HEK293 (cell line): ENCODE measurements at regions not wholly inside any gene's neighbourhood (a gene's known extent, or its start where the extent isn't known, plus 50 kb on each side); places are given as distances from the start of the nearest gene placed in this dataset.

Experiments used
- CTCF ChIA-PET: fragments of 350-600 bp; formaldehyde crosslinking; extraction: SDS; loops from one replicate; lab custom pipeline; 2021; ENCODE audit warnings: antibody characterized with exemption; lab: Yijun Ruan, JAX
- POLR2A ChIA-PET: fragments of 300-600 bp; formaldehyde crosslinking; extraction: SDS; loops from one replicate; lab custom pipeline; 2020; ENCODE audit warnings: antibody characterized with exemption, inconsistent platforms; lab: Yijun Ruan, JAX
- H3K27ac ChIP-seq: fragments of 200-500 bp; sonication (Bioruptor generic); 2 replicates; pipeline ENCODE4 v1.5.1; 2014; ENCODE audit warnings: low read depth, low read length, control low read depth, inconsistent platforms; ENCODE audit errors: extremely low read depth
- H3K36me3 ChIP-seq, 2 experiments: fragments of 200-500 bp in 1 of 2; sonication (Bioruptor generic) in 1 of 2; 1 replicate in 1 of 2; 2 replicates in 1 of 2; pipeline ENCODE4 v1.5.1; 2014 to 2017; ENCODE audit warnings: inconsistent platforms in 2 of 2, low read length in 2 of 2; ENCODE audit not compliant: control insufficient read depth in 2 of 2, insufficient read depth in 1 of 2
- H3K4me1 ChIP-seq: fragments of 200-500 bp; sonication (Bioruptor generic); 2 replicates; pipeline ENCODE4 v1.5.1; 2014; ENCODE audit warnings: mild to moderate bottlenecking, low read length, inconsistent platforms; ENCODE audit not compliant: control insufficient read depth, insufficient read depth
- H3K4me3 ChIP-seq: 2 replicates; pipeline ENCODE4 v1.5.1; 2011; ENCODE audit warnings: low read depth, mild to moderate bottlenecking, control low read depth, low read length, moderate library complexity
- H3K9me3 ChIP-seq: fragments of 200-500 bp; sonication (Bioruptor generic); 2 replicates; pipeline ENCODE4 v1.5.1; 2014; ENCODE audit warnings: low read depth, low read length, inconsistent platforms; ENCODE audit not compliant: control insufficient read depth, insufficient read depth
- IKZF3 ChIP-seq: fragments of 450-650 bp; IDR thresholded peaks from 2 replicates; pipeline ENCODE4 v1.5.0; 2018; ENCODE audit warnings: missing biosample characterization, mild to moderate bottlenecking, missing genetic modification characterization, moderate library complexity
- MZF1 ChIP-seq: fragments of 450-650 bp; formaldehyde crosslinking; IDR thresholded peaks from 2 replicates; pipeline ENCODE4 v1.5.1; 2017; ENCODE audit warnings: missing biosample characterization, missing genetic modification characterization, borderline replicate concordance
- SALL2 ChIP-seq: fragments of 450-650 bp; formaldehyde crosslinking; IDR thresholded peaks from 2 replicates; pipeline ENCODE4 v1.5.0; 2017; ENCODE audit warnings: missing biosample characterization, mild to moderate bottlenecking, missing genetic modification characterization, borderline replicate concordance
- SP3 ChIP-seq: fragments of 450-650 bp; formaldehyde crosslinking; IDR thresholded peaks from 2 replicates; pipeline ENCODE4 v1.5.1; 2016; ENCODE audit warnings: missing biosample characterization, missing genetic modification characterization
- SP7 ChIP-seq: fragments of 450-650 bp; formaldehyde crosslinking; IDR thresholded peaks from 2 replicates; pipeline ENCODE4 v1.5.1; 2016; ENCODE audit warnings: missing biosample characterization, missing genetic modification characterization
- ZBTB8A ChIP-seq: fragments of 450-650 bp; formaldehyde crosslinking; IDR thresholded peaks from 2 replicates; pipeline ENCODE4 v1.5.1; 2016; ENCODE audit warnings: missing biosample characterization, missing genetic modification characterization
- ZIC2 ChIP-seq: fragments of 450-650 bp; formaldehyde crosslinking; IDR thresholded peaks from 2 replicates; pipeline ENCODE4 v1.5.1; 2016; ENCODE audit warnings: missing biosample characterization, missing genetic modification characterization
- ZNF146 ChIP-seq: fragments of 450-650 bp; formaldehyde crosslinking; IDR thresholded peaks from 2 replicates; pipeline ENCODE4 v1.5.1; 2016; ENCODE audit warnings: missing biosample characterization, missing genetic modification characterization
- ZNF169 ChIP-seq: fragments of 450-650 bp; formaldehyde crosslinking; IDR thresholded peaks from 2 replicates; pipeline ENCODE4 v1.5.1; 2016; ENCODE audit warnings: missing biosample characterization, missing genetic modification characterization
- ZNF174 ChIP-seq: fragments of 450-650 bp; formaldehyde crosslinking; IDR thresholded peaks from 2 replicates; pipeline ENCODE4 v1.5.0; 2017; ENCODE audit warnings: missing biosample characterization, mild to moderate bottlenecking, missing genetic modification characterization
- ZNF223 ChIP-seq: fragments of 450-650 bp; formaldehyde crosslinking; IDR thresholded peaks from 2 replicates; pipeline ENCODE4 v1.5.1; 2016; ENCODE audit warnings: missing biosample characterization, missing genetic modification characterization
- ZNF416 ChIP-seq: fragments of 450-650 bp; formaldehyde crosslinking; IDR thresholded peaks from 2 replicates; pipeline ENCODE4 v1.5.1; 2016; ENCODE audit warnings: missing biosample characterization, missing genetic modification characterization
- ZNF558 ChIP-seq: fragments of 450-650 bp; formaldehyde crosslinking; IDR thresholded peaks from 2 replicates; pipeline ENCODE4 v1.5.1; 2016; ENCODE audit warnings: missing biosample characterization, missing genetic modification characterization
- ZNF571 ChIP-seq: fragments of 450-650 bp; formaldehyde crosslinking; IDR thresholded peaks from 2 replicates; pipeline ENCODE4 v1.5.0; 2017; ENCODE audit warnings: missing biosample characterization, missing genetic modification characterization
- ZNF610 ChIP-seq: fragments of 450-650 bp; formaldehyde crosslinking; IDR thresholded peaks from 2 replicates; pipeline ENCODE4 v1.5.1; 2016; ENCODE audit warnings: missing biosample characterization, missing genetic modification characterization, borderline replicate concordance
- ZNF626 ChIP-seq: fragments of 450-650 bp; sonication (Bioruptor Pico); formaldehyde crosslinking; IDR thresholded peaks from 2 replicates; pipeline ENCODE4 v1.5.1; 2018; ENCODE audit warnings: missing biosample characterization, missing genetic modification characterization, inconsistent platforms
- ZNF658 ChIP-seq: fragments of 450-650 bp; formaldehyde crosslinking; IDR thresholded peaks from 2 replicates; pipeline ENCODE4; 2016; ENCODE audit warnings: missing biosample characterization, missing genetic modification characterization
- ZNF664 ChIP-seq: fragments of 450-650 bp; formaldehyde crosslinking; IDR thresholded peaks from 2 replicates; pipeline ENCODE4 v1.5.1; 2016; ENCODE audit warnings: missing biosample characterization, missing genetic modification characterization
- ZNF677 ChIP-seq: fragments of 450-650 bp; IDR thresholded peaks from 2 replicates; pipeline ENCODE4 v1.5.0; 2018; ENCODE audit warnings: missing biosample characterization, mild to moderate bottlenecking, missing genetic modification characterization, moderate library complexity
- ZNF701 ChIP-seq: fragments of 450-650 bp; formaldehyde crosslinking; IDR thresholded peaks from 2 replicates; pipeline ENCODE4 v1.5.1; 2016; ENCODE audit warnings: missing biosample characterization, missing genetic modification characterization
- ZNF707 ChIP-seq: fragments of 450-650 bp; formaldehyde crosslinking; IDR thresholded peaks from 2 replicates; pipeline ENCODE4 v1.5.1; 2016; ENCODE audit warnings: missing biosample characterization, missing genetic modification characterization
- ZNF792 ChIP-seq: fragments of 450-650 bp; formaldehyde crosslinking; IDR thresholded peaks from 2 replicates; pipeline ENCODE4 v1.5.1; 2016; ENCODE audit warnings: missing biosample characterization, missing genetic modification characterization
- ZSCAN16 ChIP-seq: fragments of 450-650 bp; formaldehyde crosslinking; IDR thresholded peaks from 2 replicates; pipeline ENCODE4 v1.5.1; 2016; ENCODE audit warnings: missing biosample characterization, missing genetic modification characterization
- TF ChIP-seq, protein P1 (sequence below): fragments of 450-650 bp; IDR thresholded peaks from 2 replicates; pipeline ENCODE4 v1.5.1; 2018; ENCODE audit warnings: missing biosample characterization, mild to moderate bottlenecking, missing genetic modification characterization
- TF ChIP-seq, protein P2 (sequence below): sonication (generic); formaldehyde crosslinking; IDR thresholded peaks from 2 replicates; pipeline ENCODE4 v1.8.1; 2022; ENCODE audit warnings: mild to moderate bottlenecking, moderate library complexity, missing genetic modification reagents
- TF ChIP-seq, protein P3 (sequence below): fragments of 450-650 bp; formaldehyde crosslinking; conservative IDR thresholded peaks from 2 replicates; pipeline ENCODE4 v1.5.1; 2016; ENCODE audit warnings: low read depth, missing biosample characterization, missing genetic modification characterization

DNA sequence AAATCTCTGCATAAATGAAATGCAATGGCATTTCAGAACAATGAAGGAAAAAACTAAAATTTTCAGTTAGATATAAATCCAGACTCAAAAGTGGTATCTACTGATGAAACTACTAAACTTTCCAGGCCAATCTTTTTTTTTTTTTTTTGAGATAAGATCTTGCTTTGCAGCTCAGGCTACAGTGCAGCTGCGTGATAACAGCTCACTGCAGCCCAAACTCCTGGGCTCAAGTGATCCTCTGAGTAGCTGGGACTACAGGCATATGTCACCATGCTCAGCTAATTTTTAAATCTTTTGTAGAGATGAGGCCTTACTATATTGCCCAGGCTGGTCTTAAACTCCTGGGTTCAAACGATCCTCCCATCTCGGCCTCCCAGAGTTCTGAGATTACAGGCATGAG lies 1228.2 kb upstream of the ADGRL3 start:
- ChIA-PET POLR2A (no interaction called here), CTCF (no interaction called here)
- no peaks in the 10 kb centered on the region for H3K9me3 ChIP-seq
- H3K36me3 ChIP-seq = no peaks in the 10 kb centered on the region
- H3K4me3 ChIP-seq = no peak overlapping the region
- no peak for TF ChIP-seq ZIC2
- TF ChIP-seq ZNF792 (tag by site-specific recombination) = no peak
- no peak for TF ChIP-seq ZNF174 (tag by site-specific recombination)
- TF ChIP-seq, protein P1, sequence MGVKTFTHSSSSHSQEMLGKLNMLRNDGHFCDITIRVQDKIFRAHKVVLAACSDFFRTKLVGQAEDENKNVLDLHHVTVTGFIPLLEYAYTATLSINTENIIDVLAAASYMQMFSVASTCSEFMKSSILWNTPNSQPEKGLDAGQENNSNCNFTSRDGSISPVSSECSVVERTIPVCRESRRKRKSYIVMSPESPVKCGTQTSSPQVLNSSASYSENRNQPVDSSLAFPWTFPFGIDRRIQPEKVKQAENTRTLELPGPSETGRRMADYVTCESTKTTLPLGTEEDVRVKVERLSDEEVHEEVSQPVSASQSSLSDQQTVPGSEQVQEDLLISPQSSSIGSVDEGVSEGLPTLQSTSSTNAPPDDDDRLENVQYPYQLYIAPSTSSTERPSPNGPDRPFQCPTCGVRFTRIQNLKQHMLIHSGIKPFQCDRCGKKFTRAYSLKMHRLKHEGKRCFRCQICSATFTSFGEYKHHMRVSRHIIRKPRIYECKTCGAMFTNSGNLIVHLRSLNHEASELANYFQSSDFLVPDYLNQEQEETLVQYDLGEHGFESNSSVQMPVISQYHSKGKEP = no peak
- TF ChIP-seq, protein P2, sequence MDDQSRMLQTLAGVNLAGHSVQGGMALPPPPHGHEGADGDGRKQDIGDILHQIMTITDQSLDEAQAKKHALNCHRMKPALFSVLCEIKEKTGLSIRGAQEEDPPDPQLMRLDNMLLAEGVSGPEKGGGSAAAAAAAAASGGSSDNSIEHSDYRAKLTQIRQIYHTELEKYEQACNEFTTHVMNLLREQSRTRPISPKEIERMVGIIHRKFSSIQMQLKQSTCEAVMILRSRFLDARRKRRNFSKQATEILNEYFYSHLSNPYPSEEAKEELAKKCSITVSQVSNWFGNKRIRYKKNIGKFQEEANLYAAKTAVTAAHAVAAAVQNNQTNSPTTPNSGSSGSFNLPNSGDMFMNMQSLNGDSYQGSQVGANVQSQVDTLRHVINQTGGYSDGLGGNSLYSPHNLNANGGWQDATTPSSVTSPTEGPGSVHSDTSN (CRISPR knock-in tag) = no peak
- TF ChIP-seq ZNF701 (tag by site-specific recombination) = no peak
- TF ChIP-seq ZNF626 (tag by site-specific recombination) = no peak
- TF ChIP-seq ZNF658 (tag by site-specific recombination) = no peak
- H3K27ac ChIP-seq = no peak overlapping the region
- no peaks in the 10 kb centered on the region for H3K4me1 ChIP-seq

DNA sequence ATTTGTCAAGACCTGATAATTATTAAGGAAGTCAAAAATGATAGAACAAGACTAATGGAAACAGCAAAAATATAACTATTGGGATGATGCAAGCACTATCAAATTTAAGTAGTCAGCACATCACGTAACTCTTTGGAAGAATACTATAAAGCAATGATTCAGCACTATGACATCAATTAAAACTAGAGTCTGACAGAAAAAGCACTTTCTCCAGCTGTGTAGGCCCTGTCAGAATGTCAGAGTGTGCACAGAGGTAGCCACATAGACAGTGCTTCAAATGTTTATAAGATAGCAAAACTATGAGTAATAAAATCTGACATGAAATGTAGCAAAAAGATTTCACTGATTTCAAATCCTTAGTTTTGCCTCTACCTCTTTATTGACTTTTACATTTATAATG lies 1226.6 kb upstream of the ADGRL3 start:
- TF ChIP-seq SALL2 (tag by site-specific recombination) (no peak), ZNF416 (tag by site-specific recombination) (no peak), ZSCAN16 (no peak), ZNF677 (tag by site-specific recombination) (no peak), ZNF707 (no peak), ZBTB8A (tag by site-specific recombination) (no peak), SP3 (tag by site-specific recombination) (no peak), ZNF610 (tag by site-specific recombination) (no peak), IKZF3 (tag by site-specific recombination) (no peak), ZNF571 (tag by site-specific recombination) (no peak), SP7 (no peak), ZNF146 (tag by site-specific recombination) (no peak), ZNF169 (tag by site-specific recombination) (no peak), MZF1 (no peak), ZNF223 (tag by site-specific recombination) (no peak), ZNF558 (no peak), ZNF664 (tag by site-specific recombination) (no peak)
- TF ChIP-seq, protein P3, sequence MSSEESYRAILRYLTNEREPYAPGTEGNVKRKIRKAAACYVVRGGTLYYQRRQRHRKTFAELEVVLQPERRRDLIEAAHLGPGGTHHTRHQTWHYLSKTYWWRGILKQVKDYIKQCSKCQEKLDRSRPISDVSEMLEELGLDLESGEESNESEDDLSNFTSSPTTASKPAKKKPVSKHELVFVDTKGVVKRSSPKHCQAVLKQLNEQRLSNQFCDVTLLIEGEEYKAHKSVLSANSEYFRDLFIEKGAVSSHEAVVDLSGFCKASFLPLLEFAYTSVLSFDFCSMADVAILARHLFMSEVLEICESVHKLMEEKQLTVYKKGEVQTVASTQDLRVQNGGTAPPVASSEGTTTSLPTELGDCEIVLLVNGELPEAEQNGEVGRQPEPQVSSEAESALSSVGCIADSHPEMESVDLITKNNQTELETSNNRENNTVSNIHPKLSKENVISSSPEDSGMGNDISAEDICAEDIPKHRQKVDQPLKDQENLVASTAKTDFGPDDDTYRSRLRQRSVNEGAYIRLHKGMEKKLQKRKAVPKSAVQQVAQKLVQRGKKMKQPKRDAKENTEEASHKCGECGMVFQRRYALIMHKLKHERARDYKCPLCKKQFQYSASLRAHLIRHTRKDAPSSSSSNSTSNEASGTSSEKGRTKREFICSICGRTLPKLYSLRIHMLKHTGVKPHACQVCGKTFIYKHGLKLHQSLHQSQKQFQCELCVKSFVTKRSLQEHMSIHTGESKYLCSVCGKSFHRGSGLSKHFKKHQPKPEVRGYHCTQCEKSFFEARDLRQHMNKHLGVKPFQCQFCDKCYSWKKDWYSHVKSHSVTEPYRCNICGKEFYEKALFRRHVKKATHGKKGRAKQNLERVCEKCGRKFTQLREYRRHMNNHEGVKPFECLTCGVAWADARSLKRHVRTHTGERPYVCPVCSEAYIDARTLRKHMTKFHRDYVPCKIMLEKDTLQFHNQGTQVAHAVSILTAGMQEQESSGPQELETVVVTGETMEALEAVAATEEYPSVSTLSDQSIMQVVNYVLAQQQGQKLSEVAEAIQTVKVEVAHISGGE (tag by site-specific recombination) = no peak
- TF ChIP-seq, protein P2 (CRISPR knock-in tag) = no peak
- Histone ChIP-seq H3K4me3 (no peak overlapping the region), H3K9me3 (no peaks in the 10 kb centered on the region), H3K4me1 (no peaks in the 10 kb centered on the region), H3K27ac (no peak overlapping the region), H3K36me3 (no peaks in the 10 kb centered on the region)
- CTCF ChIA-PET = no interaction called here
- POLR2A ChIA-PET = no interaction called here
